ENCODE measurements at regions not wholly inside any gene's neighbourhood (a gene's known extent, or its start where the extent isn't known, plus 50 kb on each side); places are given as distances from the start of the nearest gene placed in this dataset.

DNA sequence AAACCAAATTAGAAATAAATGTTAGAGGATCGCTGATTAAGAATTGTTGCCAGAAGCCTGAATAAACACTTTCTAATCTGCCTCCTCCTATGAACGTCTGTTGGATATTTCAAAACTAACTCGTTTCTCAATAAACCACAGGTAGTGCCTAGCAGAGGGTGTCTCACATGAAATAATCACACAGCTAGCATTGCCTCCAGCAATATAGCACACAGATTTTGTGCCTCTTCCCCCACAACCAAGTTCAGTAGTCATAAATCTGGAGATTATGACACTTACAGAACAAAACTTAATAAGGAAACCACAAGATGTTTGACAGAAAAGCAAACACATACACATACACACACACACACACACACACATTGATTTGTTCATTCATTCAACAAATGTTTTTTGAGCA, 173.2 kb upstream of the CDH10 start:
- TF ChIP-seq, protein P1, sequence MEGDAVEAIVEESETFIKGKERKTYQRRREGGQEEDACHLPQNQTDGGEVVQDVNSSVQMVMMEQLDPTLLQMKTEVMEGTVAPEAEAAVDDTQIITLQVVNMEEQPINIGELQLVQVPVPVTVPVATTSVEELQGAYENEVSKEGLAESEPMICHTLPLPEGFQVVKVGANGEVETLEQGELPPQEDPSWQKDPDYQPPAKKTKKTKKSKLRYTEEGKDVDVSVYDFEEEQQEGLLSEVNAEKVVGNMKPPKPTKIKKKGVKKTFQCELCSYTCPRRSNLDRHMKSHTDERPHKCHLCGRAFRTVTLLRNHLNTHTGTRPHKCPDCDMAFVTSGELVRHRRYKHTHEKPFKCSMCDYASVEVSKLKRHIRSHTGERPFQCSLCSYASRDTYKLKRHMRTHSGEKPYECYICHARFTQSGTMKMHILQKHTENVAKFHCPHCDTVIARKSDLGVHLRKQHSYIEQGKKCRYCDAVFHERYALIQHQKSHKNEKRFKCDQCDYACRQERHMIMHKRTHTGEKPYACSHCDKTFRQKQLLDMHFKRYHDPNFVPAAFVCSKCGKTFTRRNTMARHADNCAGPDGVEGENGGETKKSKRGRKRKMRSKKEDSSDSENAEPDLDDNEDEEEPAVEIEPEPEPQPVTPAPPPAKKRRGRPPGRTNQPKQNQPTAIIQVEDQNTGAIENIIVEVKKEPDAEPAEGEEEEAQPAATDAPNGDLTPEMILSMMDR (IDR thresholded peaks at IDR 0.05; ENCODE audit: extremely low read depth, missing control alignments): no peak
- DNase-seq (ENCODE audit: low spot score): no peak

DNA sequence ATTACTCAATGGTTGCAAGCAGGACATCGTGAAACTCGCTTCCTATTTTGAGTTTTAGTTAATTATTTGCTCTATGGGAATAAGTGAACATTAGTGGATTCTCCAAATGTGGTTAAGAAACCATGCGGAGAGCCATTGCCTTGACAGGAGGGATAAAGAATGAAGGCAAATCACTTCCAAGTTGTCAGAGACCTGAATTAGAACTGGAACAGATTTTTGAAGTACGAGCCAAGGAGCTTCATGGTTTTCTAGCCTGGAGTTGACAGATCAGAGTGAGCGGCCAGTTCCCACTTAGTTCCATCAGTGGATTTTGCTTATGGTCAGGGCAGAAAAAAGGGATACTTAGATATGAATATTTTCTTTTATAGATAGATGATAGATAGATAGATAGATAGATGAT, 171.4 kb upstream of the CDH10 start:
- DNase-seq (ENCODE audit: low spot score): no peak
- TF ChIP-seq, protein P1 (IDR thresholded peaks at IDR 0.05; ENCODE audit: extremely low read depth, missing control alignments): no peak

DNA sequence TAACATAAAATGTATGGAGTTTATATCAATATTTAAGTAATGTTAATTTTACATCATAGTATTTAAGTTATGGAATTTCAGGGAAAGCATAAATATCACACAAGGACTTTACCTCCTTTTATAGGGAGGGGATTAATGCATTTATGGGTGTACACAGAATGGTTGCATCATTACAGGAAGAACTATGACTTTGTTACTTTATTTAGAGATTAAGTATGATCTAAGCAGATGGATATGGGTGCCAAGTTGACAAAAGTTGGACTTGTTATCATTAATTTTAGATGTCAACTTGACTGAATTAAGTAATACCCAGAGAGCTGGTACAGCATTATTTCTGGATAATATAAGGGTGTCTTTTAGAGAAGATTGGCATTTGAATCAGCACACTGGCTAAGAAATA, 160.5 kb upstream of the CDH10 start:
- TF ChIP-seq, protein P1 (IDR thresholded peaks at IDR 0.05; ENCODE audit: extremely low read depth, missing control alignments): no peak
- no peak for DNase-seq (ENCODE audit: low spot score)

DNA sequence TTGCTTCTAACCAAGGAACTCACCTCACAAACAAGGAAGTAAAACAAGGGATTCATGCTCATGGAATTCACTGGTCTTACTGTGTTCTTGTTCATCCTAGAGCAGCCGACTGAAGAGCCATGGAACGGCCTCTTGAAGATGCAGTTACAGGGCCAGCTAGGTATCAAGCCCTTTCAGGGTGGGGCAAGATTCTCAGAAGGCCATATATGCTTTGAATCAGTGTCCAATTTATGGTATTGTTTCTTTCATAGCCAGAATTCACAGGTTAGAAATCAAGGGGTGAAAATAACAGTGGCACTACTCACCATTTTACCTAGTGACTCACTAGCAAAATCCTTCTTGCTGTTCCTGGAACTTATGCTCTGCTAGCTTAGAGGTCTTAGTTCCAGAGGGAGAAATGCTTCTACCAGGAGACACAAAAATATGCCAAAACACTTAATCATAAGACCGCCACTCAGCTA, 159.5 kb upstream of the CDH10 start:
- DNase-seq (ENCODE audit: low spot score): no peak

DNA sequence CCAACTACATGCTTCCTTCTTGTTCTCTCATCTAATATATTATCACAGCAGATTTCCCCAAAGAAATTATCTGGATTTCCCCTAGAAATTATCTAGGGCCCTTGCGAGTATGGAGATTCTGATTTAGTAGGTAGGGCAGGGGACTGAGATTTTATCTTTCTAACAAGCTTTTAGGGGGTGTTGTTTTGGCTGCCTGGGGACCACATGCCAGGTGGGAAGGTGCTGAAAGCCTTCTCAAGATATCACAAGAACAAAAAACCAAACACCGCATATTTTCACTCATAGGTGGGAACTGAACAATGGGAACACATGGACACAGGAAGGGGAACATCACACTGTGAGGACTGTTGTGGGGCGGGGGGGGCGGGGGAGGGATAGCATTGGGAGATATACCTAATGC, 146.5 kb upstream of the CDH10 start:
- TF ChIP-seq, protein P1 (IDR thresholded peaks at IDR 0.05; ENCODE audit: extremely low read depth, missing control alignments): no peak
- DNase-seq (ENCODE audit: low spot score): no peak

More for the DNA sequence above, 159.5 kb upstream of the CDH10 start:
- TF ChIP-seq, protein P1 (IDR thresholded peaks at IDR 0.05; ENCODE audit: extremely low read depth, missing control alignments): no peak

DNA sequence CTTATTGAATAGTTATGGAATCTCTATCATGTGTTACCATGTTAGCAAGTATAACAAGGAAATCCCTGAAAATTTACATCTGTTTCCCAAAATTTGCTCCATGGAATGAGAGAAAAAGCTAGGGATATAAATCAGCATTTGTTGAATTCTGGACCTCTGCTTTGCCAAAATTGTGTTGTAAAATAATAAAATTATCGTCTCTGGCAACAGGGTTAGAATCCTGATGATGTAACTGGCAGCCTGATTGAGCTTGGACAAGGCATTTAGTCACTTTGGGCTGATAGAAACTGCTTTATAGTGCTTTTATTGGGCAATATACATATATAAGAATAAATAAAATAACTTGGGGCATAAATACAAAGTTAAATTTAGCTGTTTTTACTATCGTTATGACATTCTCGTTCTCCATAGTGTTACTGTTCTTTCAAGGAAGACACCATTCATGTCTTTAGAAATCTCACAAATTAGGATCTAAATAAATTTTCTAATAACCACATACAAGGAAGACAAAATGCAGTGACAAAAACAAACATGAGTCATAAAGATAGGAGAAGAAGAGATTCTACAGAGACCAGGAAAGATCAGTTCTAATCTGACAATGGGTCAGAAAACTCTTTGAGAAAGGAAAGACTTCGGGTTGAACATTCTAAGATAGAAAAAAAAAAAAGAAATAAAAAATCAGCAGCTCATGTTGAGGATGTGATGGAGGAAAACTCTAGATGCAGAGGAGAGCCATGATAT, 145.0 kb upstream of the CDH10 start:
- TF ChIP-seq, protein P1 (IDR thresholded peaks at IDR 0.05; ENCODE audit: extremely low read depth, missing control alignments): no peak
- DNase-seq (ENCODE audit: low spot score): no peak

DNA sequence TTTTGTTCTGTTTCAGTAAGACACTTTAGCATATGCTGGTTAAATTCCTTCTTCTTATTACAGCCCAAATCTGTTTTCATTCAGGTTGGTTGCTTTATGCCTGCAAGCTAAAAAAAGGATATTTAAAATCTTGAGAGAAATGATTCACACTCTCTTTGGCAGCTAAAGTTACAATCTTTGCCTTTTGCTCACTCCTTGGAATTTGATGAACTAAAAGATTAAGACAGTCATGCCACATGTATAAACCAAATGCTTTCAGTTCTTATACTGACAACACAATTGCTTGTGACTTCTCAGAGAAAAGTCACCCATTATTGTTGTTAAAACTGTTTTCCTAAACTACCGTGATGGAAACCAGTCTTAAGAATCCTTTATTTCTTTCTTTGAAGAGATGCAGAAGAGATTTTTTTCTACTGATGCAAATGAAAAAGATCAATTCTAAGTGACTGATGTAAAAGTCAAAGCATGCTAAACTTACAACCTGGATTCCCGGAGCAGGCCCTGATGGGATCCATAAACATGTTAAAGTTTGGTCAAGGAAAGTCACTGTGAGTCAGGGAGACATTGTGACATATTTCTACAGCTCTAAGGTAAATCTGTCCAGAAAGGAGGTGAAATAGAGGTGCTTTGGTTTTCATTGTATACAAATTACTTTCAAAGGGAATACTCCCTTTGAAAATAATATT, 144.2 kb upstream of the CDH10 start:
- no peak for DNase-seq (ENCODE audit: low spot score)
- TF ChIP-seq, protein P1 (IDR thresholded peaks at IDR 0.05; ENCODE audit: extremely low read depth, missing control alignments): no peak

All from GM20000 (cell line).